ENCODE measurements at regions not wholly inside any gene's neighbourhood (a gene's known extent, or its start where the extent isn't known, plus 50 kb on each side); places are given as distances from the start of the nearest gene placed in this dataset.

DNA sequence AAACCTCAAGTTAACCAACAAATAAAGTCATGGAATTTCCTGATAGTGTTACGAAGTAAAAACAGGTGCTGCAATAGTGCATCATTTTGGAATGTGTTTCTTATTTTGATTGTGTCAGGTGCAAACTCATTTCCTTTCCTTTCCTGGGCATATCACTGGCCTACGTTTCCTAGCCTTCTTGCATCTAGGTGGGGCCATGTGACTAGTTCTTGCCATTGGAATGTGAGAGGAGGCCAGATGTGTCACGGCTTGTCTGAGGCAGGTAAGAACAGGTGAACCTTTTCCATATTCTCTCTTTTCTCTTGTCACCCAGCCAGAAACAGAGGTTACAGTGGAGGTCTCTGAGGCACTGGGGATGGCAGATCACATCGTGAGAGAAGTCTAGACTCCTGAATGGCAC lies 868.0 kb downstream of the RPA4 start:
- no peak for DNase-seq (ENCODE audit: low read depth in 4 of 6, low spot score in 6 of 6)
- no peaks in the 10 kb centered on the region for H3K9me3 ChIP-seq (ENCODE audit: control insufficient read depth, insufficient read depth, low read length)
- H3K4me1 ChIP-seq (ENCODE audit: control insufficient read depth, insufficient read depth, low read length) = no peaks in the 10 kb centered on the region
- no peak overlapping the region for H3K4me3 ChIP-seq (ENCODE audit: low read depth, low read length)
- H3K27ac ChIP-seq (ENCODE audit: low read depth, low read length) = no peak overlapping the region
- H3K36me3 ChIP-seq (ENCODE audit: control insufficient read depth, insufficient read depth, low read length) = no peaks in the 10 kb centered on the region
- WGBS (ENCODE audit: insufficient coverage) = no CpG with 5 or more reads among the region's 4 CpGs
- peaks cover 6% of the 10 kb centered on the region for H3K27me3 ChIP-seq (ENCODE audit: control insufficient read depth, insufficient read depth, low read length)

DNA sequence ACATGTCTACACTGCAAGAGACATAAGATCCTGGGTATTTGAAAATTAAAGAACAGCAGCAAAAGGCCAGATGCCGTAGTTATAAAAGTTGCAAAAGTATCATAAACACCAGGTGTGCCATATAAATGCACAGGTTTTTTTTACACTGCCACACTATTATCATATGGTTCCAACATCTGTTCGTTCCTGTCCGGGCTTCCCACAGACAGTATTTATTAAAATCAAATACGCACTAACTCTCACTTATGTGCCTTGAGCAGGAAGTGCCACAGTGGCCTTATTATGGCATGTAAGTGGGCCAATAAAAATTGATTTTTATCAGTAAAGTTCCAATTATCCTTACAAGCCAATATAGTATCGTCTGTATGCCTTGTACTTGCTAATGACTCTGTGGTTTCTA lies 873.2 kb downstream of the RPA4 start:
- H3K27ac ChIP-seq (ENCODE audit: low read depth, low read length) = no peak overlapping the region
- WGBS (ENCODE audit: insufficient coverage) = 90% methylated on average over 3 of the region's 5 CpGs
- H3K27me3 ChIP-seq (ENCODE audit: control insufficient read depth, insufficient read depth, low read length) = no peaks in the 10 kb centered on the region

DNA sequence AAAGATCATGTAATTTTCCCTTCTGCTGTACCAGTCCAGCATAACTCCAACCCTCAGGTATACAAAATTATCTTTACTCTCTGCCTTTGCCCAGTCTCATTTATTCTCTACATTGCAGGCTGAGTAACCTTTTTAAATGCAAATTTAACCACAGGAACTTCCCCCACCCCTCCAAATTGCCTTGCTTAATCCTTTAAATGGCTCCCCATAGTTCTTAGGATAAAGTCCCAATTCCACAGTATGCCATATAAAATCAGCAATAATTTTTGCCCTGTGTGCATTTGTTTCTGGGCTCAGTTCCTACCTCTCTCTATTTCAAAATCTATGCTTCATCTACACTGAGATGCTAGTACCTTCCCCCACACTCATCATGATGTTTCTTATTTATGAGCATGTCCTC lies 879.7 kb downstream of the RPA4 start:
- no peaks in the 10 kb centered on the region for H3K4me1 ChIP-seq (ENCODE audit: control insufficient read depth, insufficient read depth, low read length)
- H3K27me3 ChIP-seq (ENCODE audit: control insufficient read depth, insufficient read depth, low read length) = no peaks in the 10 kb centered on the region
- no peaks in the 10 kb centered on the region for H3K9me3 ChIP-seq (ENCODE audit: control insufficient read depth, insufficient read depth, low read length)
- DNase-seq (ENCODE audit: low read depth in 4 of 6, low spot score in 6 of 6) = peak in 1 of 6 donors; percentile 1
- H3K4me3 ChIP-seq (ENCODE audit: low read depth, low read length) = no peak overlapping the region
- no peaks in the 10 kb centered on the region for H3K36me3 ChIP-seq (ENCODE audit: control insufficient read depth, insufficient read depth, low read length)
- H3K27ac ChIP-seq (ENCODE audit: low read depth, low read length) = no peak overlapping the region

More for the DNA sequence above, 873.2 kb downstream of the RPA4 start:
- Histone ChIP-seq H3K4me3 (ENCODE audit: low read depth, low read length) (no peak overlapping the region), H3K9me3 (ENCODE audit: control insufficient read depth, insufficient read depth, low read length) (no peaks in the 10 kb centered on the region), H3K36me3 (ENCODE audit: control insufficient read depth, insufficient read depth, low read length) (no peaks in the 10 kb centered on the region), H3K4me1 (ENCODE audit: control insufficient read depth, insufficient read depth, low read length) (no peaks in the 10 kb centered on the region)
- peak in 1 of 6 donors; percentile 11 for DNase-seq (ENCODE audit: low read depth in 4 of 6, low spot score in 6 of 6)

DNA sequence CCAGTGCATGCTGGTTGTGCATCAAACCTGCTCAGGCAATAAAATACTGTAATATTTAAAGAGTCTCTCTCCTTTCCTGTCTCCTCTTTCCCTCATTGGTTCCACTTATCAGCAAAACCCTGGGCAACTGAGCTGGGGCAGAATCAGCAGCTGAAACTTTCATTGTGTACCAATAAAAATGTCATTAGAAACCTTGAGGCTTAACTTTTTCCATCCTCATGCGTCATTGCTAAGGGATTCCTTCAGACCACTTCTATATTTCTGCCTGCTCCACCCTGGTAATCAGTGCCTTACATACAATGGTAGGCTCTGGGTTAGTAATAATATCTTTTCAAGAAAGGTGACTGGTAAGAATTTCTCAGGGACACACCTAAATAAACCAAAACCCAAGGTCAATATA lies 880.3 kb downstream of the RPA4 start:
- no peak for DNase-seq (ENCODE audit: low read depth in 4 of 6, low spot score in 6 of 6)
- no peaks in the 10 kb centered on the region for H3K36me3 ChIP-seq (ENCODE audit: control insufficient read depth, insufficient read depth, low read length)
- H3K27ac ChIP-seq (ENCODE audit: low read depth, low read length) = no peak overlapping the region
- H3K27me3 ChIP-seq (ENCODE audit: control insufficient read depth, insufficient read depth, low read length) = no peaks in the 10 kb centered on the region
- H3K9me3 ChIP-seq (ENCODE audit: control insufficient read depth, insufficient read depth, low read length) = no peaks in the 10 kb centered on the region
- H3K4me3 ChIP-seq (ENCODE audit: low read depth, low read length) = no peak overlapping the region
- WGBS (ENCODE audit: insufficient coverage) = no CpG with 5 or more reads among the region's 1 CpG
- no peaks in the 10 kb centered on the region for H3K4me1 ChIP-seq (ENCODE audit: control insufficient read depth, insufficient read depth, low read length)

DNA sequence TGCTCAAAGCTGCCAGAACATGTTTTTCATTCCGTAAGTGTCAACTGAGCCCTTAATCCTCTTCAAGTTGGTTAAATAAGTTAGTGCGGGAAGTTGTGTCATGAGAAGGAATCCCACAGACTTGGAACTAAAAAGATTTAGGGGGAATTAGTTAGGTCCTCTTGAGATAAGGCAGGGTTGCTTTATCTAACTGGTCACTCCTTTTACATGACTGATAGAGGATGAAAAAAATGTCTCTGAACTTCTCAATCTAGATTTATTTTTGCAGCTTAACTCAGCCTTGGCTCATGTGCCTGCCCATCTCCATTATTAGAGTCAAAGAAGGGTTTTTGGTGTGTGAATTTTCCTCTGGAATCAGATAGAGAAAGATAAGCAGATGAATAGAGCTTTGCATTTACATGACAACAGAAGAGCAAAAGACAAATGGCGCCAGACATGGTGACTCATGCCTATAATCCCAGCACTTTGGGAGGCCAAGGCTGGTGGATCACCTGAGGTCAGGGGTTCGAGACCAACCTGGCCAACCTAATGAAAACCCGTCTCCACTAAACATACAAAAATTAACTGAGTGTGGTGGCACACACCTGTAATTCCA lies 882.9 kb downstream of the RPA4 start:
- Histone ChIP-seq H3K4me3 (ENCODE audit: low read depth, low read length) (no peak overlapping the region), H3K9me3 (ENCODE audit: control insufficient read depth, insufficient read depth, low read length) (no peaks in the 10 kb centered on the region), H3K27me3 (ENCODE audit: control insufficient read depth, insufficient read depth, low read length) (no peaks in the 10 kb centered on the region), H3K36me3 (ENCODE audit: control insufficient read depth, insufficient read depth, low read length) (no peaks in the 10 kb centered on the region), H3K4me1 (ENCODE audit: control insufficient read depth, insufficient read depth, low read length) (no peaks in the 10 kb centered on the region), H3K27ac (ENCODE audit: low read depth, low read length) (no peak overlapping the region)
- 91% methylated on average over 2 of the region's 5 CpGs for WGBS (ENCODE audit: insufficient coverage)
- no peak for DNase-seq (ENCODE audit: low read depth in 4 of 6, low spot score in 6 of 6)

DNA sequence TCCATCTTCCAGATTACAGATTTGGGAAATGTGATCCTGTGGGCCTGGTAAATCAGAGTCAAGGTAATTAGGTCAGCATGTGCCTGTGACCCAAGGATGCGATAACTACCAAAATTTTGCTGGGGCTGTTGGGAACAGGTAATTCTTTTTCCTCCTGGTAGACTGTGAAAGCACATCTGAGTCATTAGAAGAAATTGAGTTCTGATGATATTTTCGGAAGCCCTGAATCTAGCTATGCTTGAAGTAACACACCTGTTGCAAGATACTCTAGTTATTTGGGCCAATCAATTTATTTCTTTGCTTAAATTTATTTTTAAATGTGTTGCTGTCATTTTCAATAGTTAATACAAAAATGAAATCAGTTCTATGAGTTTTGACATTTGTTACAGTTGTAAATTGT lies 903.6 kb downstream of the RPA4 start:
- Histone ChIP-seq H3K4me1 (ENCODE audit: control insufficient read depth, insufficient read depth, low read length) (no peaks in the 10 kb centered on the region), H3K36me3 (ENCODE audit: control insufficient read depth, insufficient read depth, low read length) (no peaks in the 10 kb centered on the region), H3K27me3 (ENCODE audit: control insufficient read depth, insufficient read depth, low read length) (no peaks in the 10 kb centered on the region), H3K27ac (ENCODE audit: low read depth, low read length) (no peak overlapping the region), H3K9me3 (ENCODE audit: control insufficient read depth, insufficient read depth, low read length) (no peaks in the 10 kb centered on the region), H3K4me3 (ENCODE audit: low read depth, low read length) (no peak overlapping the region)
- 100% methylated on average over 1 of the region's 2 CpGs for WGBS (ENCODE audit: insufficient coverage)
- no peak for DNase-seq (ENCODE audit: low read depth in 4 of 6, low spot score in 6 of 6)

DNA sequence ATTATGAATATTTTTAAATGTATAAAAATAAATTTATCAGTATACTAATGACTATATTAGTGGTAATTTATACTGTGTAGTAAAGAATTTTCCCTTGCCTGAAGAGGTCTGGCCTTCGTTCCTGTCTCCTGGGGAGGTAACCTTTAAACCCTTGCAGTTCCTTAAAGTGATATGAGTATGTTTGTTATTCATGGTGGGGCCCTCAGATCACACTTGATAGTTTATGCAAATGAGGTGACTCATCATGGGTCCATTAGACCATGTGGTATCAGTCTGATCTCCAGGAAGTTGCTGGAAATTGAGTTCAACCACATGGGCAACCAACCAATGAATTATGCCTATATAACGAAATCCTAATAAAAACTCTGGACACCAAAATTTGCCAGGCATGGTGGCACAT lies 904.1 kb downstream of the RPA4 start:
- 80% methylated on average over 1 of the region's 2 CpGs for whole genome bisulfite sequencing (ENCODE audit: insufficient coverage)
- no peak for DNase-seq (ENCODE audit: low read depth in 4 of 6, low spot score in 6 of 6)
- no peak overlapping the region for H3K27ac ChIP-seq (ENCODE audit: low read depth, low read length)
- H3K9me3 ChIP-seq (ENCODE audit: control insufficient read depth, insufficient read depth, low read length) = no peaks in the 10 kb centered on the region
- H3K4me3 ChIP-seq (ENCODE audit: low read depth, low read length) = no peak overlapping the region
- no peaks in the 10 kb centered on the region for H3K4me1 ChIP-seq (ENCODE audit: control insufficient read depth, insufficient read depth, low read length)
- no peaks in the 10 kb centered on the region for H3K27me3 ChIP-seq (ENCODE audit: control insufficient read depth, insufficient read depth, low read length)
- no peaks in the 10 kb centered on the region for H3K36me3 ChIP-seq (ENCODE audit: control insufficient read depth, insufficient read depth, low read length)

DNA sequence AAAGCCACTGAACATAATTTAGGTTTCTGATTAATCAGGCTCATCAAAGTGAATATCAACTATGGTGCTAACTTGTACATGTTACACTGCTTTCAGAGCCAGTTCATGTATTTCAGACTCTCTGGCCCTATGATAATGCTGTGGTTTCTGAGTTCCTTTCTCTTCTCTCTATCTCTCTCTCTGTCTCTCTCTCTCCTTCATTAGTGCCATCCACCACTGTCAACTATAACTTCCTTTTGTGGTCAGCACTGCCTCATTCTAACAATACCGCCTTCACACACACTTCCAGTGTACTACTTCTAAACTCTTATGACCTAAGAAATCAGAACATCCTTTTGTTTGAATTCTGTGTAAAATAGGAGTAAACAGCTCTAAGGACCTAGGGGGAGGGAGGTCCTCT lies 907.1 kb downstream of the RPA4 start:
- no peaks in the 10 kb centered on the region for H3K36me3 ChIP-seq (ENCODE audit: control insufficient read depth, insufficient read depth, low read length)
- no peak overlapping the region for H3K27ac ChIP-seq (ENCODE audit: low read depth, low read length)
- no peak for DNase-seq (ENCODE audit: low read depth in 4 of 6, low spot score in 6 of 6)
- no CpG with 5 or more reads among the region's 1 CpG for WGBS (ENCODE audit: insufficient coverage)
- peaks cover 2% of the 10 kb centered on the region for H3K27me3 ChIP-seq (ENCODE audit: control insufficient read depth, insufficient read depth, low read length)
- no peaks in the 10 kb centered on the region for H3K4me1 ChIP-seq (ENCODE audit: control insufficient read depth, insufficient read depth, low read length)
- H3K9me3 ChIP-seq (ENCODE audit: control insufficient read depth, insufficient read depth, low read length) = no peaks in the 10 kb centered on the region
- H3K4me3 ChIP-seq (ENCODE audit: low read depth, low read length) = no peak overlapping the region

DNA sequence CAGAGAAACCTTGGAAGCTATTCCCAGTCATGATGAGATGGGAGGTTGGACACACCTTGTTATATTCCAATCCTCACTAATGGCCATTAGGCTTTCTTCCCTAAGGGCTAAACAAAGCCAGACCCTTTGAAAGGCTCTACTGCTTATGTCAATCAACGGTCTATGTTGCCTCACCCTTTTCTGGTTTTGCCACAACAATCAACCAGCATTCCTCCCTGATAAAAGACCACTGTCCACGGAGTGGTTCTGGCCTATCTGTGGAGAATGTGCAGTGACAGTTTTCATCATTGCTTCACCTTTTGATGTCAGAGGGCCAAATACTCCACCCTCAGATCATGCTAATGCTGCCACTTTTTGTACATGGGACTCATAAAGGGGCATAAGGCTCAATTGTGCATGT lies 913.4 kb downstream of the RPA4 start:
- Histone ChIP-seq H3K27me3 (ENCODE audit: control insufficient read depth, insufficient read depth, low read length) (peaks cover 2% of the 10 kb centered on the region), H3K4me1 (ENCODE audit: control insufficient read depth, insufficient read depth, low read length) (no peaks in the 10 kb centered on the region)
- WGBS (ENCODE audit: insufficient coverage) = 55% methylated on average over 2 of the region's 2 CpGs

DNA sequence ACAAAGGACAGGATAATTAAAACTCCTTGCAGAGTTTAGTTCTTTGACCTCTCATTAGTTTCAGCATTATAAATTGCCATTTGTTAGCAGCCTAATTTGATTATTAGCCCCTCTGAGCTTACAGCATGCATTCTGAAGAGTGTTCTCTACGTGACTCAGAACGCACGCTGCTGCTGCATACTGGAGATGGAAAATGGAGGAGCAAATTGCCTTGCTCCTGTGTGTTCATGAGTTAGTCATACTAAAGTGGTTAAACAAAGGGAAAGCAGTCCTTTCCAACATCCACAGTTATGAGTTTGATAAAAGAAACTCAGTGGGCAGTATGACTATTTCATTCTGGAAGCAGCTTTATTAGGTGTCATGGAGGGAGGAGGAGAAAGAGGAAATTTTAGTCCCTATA lies 922.5 kb downstream of the RPA4 start:
- Histone ChIP-seq H3K4me3 (ENCODE audit: low read depth, low read length) (no peak overlapping the region), H3K4me1 (ENCODE audit: control insufficient read depth, insufficient read depth, low read length) (no peaks in the 10 kb centered on the region), H3K27ac (ENCODE audit: low read depth, low read length) (no peak overlapping the region), H3K27me3 (ENCODE audit: control insufficient read depth, insufficient read depth, low read length) (peaks cover 2% of the 10 kb centered on the region), H3K36me3 (ENCODE audit: control insufficient read depth, insufficient read depth, low read length) (no peaks in the 10 kb centered on the region), H3K9me3 (ENCODE audit: control insufficient read depth, insufficient read depth, low read length) (no peaks in the 10 kb centered on the region)
- 70% methylated on average over 2 of the region's 3 CpGs for WGBS (ENCODE audit: insufficient coverage)
- DNase-seq (ENCODE audit: low read depth in 4 of 6, low spot score in 6 of 6) = peak in 1 of 6 donors; percentile 33

More for the DNA sequence above, 913.4 kb downstream of the RPA4 start:
- DNase-seq (ENCODE audit: low read depth in 4 of 6, low spot score in 6 of 6) = no peak
- Histone ChIP-seq H3K27ac (ENCODE audit: low read depth, low read length) (no peak overlapping the region), H3K36me3 (ENCODE audit: control insufficient read depth, insufficient read depth, low read length) (no peaks in the 10 kb centered on the region), H3K4me3 (ENCODE audit: low read depth, low read length) (no peak overlapping the region), H3K9me3 (ENCODE audit: control insufficient read depth, insufficient read depth, low read length) (no peaks in the 10 kb centered on the region)

Data from spinal cord (tissue), 9 donors.